Calu3 (cell line): ENCODE measurements at regions not wholly inside any gene's neighbourhood (a gene's known extent, or its start where the extent isn't known, plus 50 kb on each side); places are given as distances from the start of the nearest gene placed in this dataset.
"Not testable (repeated sequence)": the region's sequence is repeated elsewhere in the genome, so short reads cannot be mapped to it uniquely, and the experiment has no call there.

Source experiments
- BruUV-seq: library from RNA; stranded (reverse); fragments of 400-500 nt; replicated peaks from 2 replicates; lab custom pipeline; 2021; lab: Mats Ljungman, UMichigan
- CTCF ChIA-PET: fragments of 300-600 bp; sonication (Branson Sonifier 250); formaldehyde crosslinking; loops from one replicate; lab custom pipeline; 2022; ENCODE audit warnings: antibody characterized with exemption; lab: Charles Lee
- DNase-seq: peaks from one replicate; pipeline ENCODE4 v3.0.0; 2022
- H3K27ac Mint-ChIP-seq: one replicate; pipeline ENCODE4 v1.8.0; 2022; ENCODE audit warnings: mixed read lengths; ENCODE audit not compliant: unreplicated experiment
- H3K27me3 Mint-ChIP-seq: one replicate; pipeline ENCODE4 v1.8.0; 2022; ENCODE audit warnings: mixed read lengths; ENCODE audit not compliant: unreplicated experiment
- H3K36me3 Mint-ChIP-seq: one replicate; pipeline ENCODE4 v1.8.0; 2022; ENCODE audit warnings: mild to moderate bottlenecking, moderate library complexity, mixed read lengths; ENCODE audit not compliant: insufficient read depth, unreplicated experiment
- H3K4me1 Mint-ChIP-seq: one replicate; pipeline ENCODE4 v1.8.0; 2022; ENCODE audit warnings: mild to moderate bottlenecking, low read depth, mixed read lengths; ENCODE audit not compliant: unreplicated experiment
- H3K4me3 Mint-ChIP-seq: one replicate; pipeline ENCODE4 v1.8.0; 2022; ENCODE audit warnings: mild to moderate bottlenecking, low read depth, moderate library complexity, mixed read lengths; ENCODE audit not compliant: unreplicated experiment
- H3K9me3 Mint-ChIP-seq: one replicate; pipeline ENCODE4 v1.8.0; 2022; ENCODE audit warnings: low read depth, mixed read lengths; ENCODE audit not compliant: unreplicated experiment
- intact Hi-C: fragments of 100-400 bp; cut with micrococcal nuclease; formaldehyde crosslinking; loops from one replicate; pipeline ENCODE4 v1.10.0; 2022; ENCODE audit not compliant: unreplicated experiment
- TF ChIP-seq, protein P1 (sequence below): fragments of 200-600 bp; IDR thresholded peaks from one replicate; pipeline ENCODE4 v1.8.0; 2022; ENCODE audit warnings: antibody characterized with exemption; ENCODE audit not compliant: unreplicated experiment

DNA sequence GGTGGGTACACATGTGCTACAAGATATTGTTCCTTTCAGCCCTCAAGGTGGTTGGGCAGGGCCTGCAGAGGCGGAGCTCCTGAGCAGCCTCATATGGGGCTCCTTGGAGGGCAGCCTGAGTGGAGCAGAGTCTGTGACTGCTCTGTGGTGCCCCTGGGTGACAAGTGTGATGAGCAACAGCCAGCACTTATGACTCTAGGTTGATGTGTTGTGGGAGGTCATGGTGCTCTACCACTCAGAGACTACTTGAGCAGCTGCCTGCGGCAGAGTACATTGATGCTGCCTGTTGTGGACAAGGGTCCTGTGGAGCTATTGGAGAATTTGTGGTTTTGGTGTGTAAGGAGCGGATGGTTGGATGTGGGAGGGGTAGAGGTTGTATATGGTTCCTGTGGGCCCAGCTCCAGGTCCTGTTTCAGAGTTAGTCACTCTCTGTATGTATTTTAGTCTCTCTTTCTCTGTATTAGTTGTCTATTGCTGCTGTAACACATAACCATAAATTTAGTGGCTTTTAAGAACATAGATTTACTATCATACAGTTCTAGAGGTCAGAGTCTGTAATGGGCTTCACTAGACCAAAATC is 141.3 kb downstream of the SREK1 start:
- Mint-ChIP-seq H3K27ac (no peak overlapping the region), H3K27me3 (peaks cover 23% of the 10 kb centered on the region), H3K9me3 (no peaks in the 10 kb centered on the region), H3K36me3 (no peaks in the 10 kb centered on the region), H3K4me3 (no peak overlapping the region), H3K4me1 (no peaks in the 10 kb centered on the region)
- intact Hi-C loops, result no loop called here
- TF ChIP-seq, protein P1, sequence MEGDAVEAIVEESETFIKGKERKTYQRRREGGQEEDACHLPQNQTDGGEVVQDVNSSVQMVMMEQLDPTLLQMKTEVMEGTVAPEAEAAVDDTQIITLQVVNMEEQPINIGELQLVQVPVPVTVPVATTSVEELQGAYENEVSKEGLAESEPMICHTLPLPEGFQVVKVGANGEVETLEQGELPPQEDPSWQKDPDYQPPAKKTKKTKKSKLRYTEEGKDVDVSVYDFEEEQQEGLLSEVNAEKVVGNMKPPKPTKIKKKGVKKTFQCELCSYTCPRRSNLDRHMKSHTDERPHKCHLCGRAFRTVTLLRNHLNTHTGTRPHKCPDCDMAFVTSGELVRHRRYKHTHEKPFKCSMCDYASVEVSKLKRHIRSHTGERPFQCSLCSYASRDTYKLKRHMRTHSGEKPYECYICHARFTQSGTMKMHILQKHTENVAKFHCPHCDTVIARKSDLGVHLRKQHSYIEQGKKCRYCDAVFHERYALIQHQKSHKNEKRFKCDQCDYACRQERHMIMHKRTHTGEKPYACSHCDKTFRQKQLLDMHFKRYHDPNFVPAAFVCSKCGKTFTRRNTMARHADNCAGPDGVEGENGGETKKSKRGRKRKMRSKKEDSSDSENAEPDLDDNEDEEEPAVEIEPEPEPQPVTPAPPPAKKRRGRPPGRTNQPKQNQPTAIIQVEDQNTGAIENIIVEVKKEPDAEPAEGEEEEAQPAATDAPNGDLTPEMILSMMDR, result no peak
- no TSS peak for BruUV-seq
- DNase-seq, result no peak
- CTCF ChIA-PET, result no interaction called here

- Mint-ChIP-seq H3K27ac (no peak overlapping the region), H3K36me3 (no peaks in the 10 kb centered on the region), H3K4me1 (no peaks in the 10 kb centered on the region), H3K4me3 (no peak overlapping the region), H3K9me3 (no peaks in the 10 kb centered on the region), H3K27me3 (peaks cover 66% of the 10 kb centered on the region)
- BruUV-seq, result no TSS peak
- DNase-seq, result no peak
- intact Hi-C loops, result no loop called here
- CTCF ChIA-PET, result interaction anchor here (0.6 kb wide), 1 partner anchor 1678 kb away, joined by 4 read pairs; no protein-coding TSS in a partner anchor
- TF ChIP-seq, protein P1, result no peak
Observed at GRCh38 chr5:66291771-66292170, 147.7 kb downstream of the SREK1 start.

DNA sequence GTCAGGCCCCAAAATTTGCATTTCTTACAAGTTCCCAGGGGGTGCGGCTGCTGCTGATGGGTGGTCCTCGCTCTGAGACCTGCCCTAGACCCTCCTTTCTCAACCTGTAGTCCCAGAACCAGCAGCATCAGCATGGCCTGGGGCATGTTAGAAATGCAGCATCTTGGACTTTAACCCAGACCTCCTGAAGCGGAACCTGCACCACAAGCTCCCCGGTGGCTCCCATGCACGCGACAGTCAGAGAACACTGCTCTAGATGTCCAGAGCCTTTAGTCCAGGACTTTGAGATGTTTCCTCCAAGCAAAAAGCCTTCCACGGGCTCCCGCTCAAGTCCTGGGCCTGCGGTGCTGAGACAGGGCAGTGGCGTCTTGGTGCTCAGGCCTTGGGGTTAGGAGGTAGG is 149.8 kb downstream of the SREK1 start:
- H3K4me3 Mint-ChIP-seq, H3K27ac Mint-ChIP-seq, H3K36me3 Mint-ChIP-seq, BruUV-seq, H3K4me1 Mint-ChIP-seq, intact Hi-C loops, H3K9me3 Mint-ChIP-seq, CTCF ChIA-PET, DNase-seq: not testable (repeated sequence)
- peaks cover 66% of the 10 kb centered on the region for H3K27me3 Mint-ChIP-seq

GRCh38 chr5:66299463-66299862 is 155.4 kb downstream of the SREK1 start:
- Mint-ChIP-seq H3K9me3 (no peaks in the 10 kb centered on the region), H3K27me3 (peaks cover 85% of the 10 kb centered on the region), H3K4me3 (no peak overlapping the region), H3K27ac (no peak overlapping the region), H3K4me1 (no peaks in the 10 kb centered on the region), H3K36me3 (no peaks in the 10 kb centered on the region)
- CTCF ChIA-PET, result no interaction called here
- TF ChIP-seq, protein P1, result no peak
- intact Hi-C loops, result no loop called here
- DNase-seq, result no peak
- BruUV-seq, result no TSS peak

- no peak for DNase-seq
- intact Hi-C loops, result loop anchor here (10.0 kb wide), 1 partner anchor 128 kb away; no protein-coding TSS in a partner anchor
- H3K36me3 Mint-ChIP-seq, result no peaks in the 10 kb centered on the region
- no peak overlapping the region for H3K4me3 Mint-ChIP-seq
- H3K27me3 Mint-ChIP-seq, result peaks cover 79% of the 10 kb centered on the region
- H3K27ac Mint-ChIP-seq, result no peak overlapping the region
- CTCF ChIA-PET, result no interaction called here
- H3K9me3 Mint-ChIP-seq, result no peaks in the 10 kb centered on the region
- no TSS peak for BruUV-seq
- no peaks in the 10 kb centered on the region for H3K4me1 Mint-ChIP-seq
- TF ChIP-seq, protein P1, result no peak
Observed at GRCh38 chr5:66302344-66302743, 158.2 kb downstream of the SREK1 start.
